K562 (cell line): ENCODE measurements at regions not wholly inside any gene's neighbourhood (a gene's known extent, or its start where the extent isn't known, plus 50 kb on each side); places are given as distances from the start of the nearest gene placed in this dataset.

Experiments used
- ATAC-seq: fragments of 200-7000 bp; cut with Tn5 transposase; 3 replicates; pipeline ENCODE4 v1.9.1; 2020; ENCODE audit warnings: moderate library complexity
- BruUV-seq: library from RNA; stranded (reverse); fragments of 400-500 nt; replicated peaks from 2 replicates; lab custom pipeline; 2021; lab: Mats Ljungman, UMichigan
- CTCF ChIA-PET: fragments of 300-600 bp; formaldehyde crosslinking; extraction: SDS; loops from one replicate; lab custom pipeline; 2021; ENCODE audit warnings: low intra/inter-chr PET ratio; lab: Yijun Ruan, JAX
- POLR2A ChIA-PET: fragments of 300-600, 350-650 bp; sonication (Branson Sonifier 250); formaldehyde crosslinking; extraction: SDS; loops from one replicate; lab custom pipeline; 2021; ENCODE audit warnings: antibody characterized with exemption, inconsistent platforms; lab: Yijun Ruan, JAX
- DNase-seq, 4 experiments: peaks; one replicate each; pipeline versions ENCODE4 v3.0.0 to v3.0.0-alpha.2; 2011 to 2018; ENCODE audit warnings: low spot score in 3 of 4, mixed read lengths in 3 of 4; ENCODE audit errors: extremely low read depth in 1 of 4
- FAIRE-seq: peaks from 2 replicates; lab custom pipeline; 2011; peaks lifted over from hg19 to GRCh38; lab: Jason Lieb, UNC
- H2AFZ ChIP-seq: 2 replicates; pipeline ENCODE4 v1.6.0; 2011; ENCODE audit warnings: low read depth, low read length, control low read depth, inconsistent platforms
- H3K27ac ChIP-seq: fragments of 200-600 bp; 3 replicates; pipeline ENCODE4 v1.8.0; 2011; ENCODE audit warnings: low read depth, mild to moderate bottlenecking, control low read depth, inconsistent platforms, low read length, moderate library complexity, mixed read lengths; ENCODE audit errors: extremely low read depth
- H3K27me3 ChIP-seq, 2 experiments: fragments of 300-600 bp in 1 of 2; 2 replicates in 1 of 2; 3 replicates in 1 of 2; pipeline versions ENCODE4 v1.6.0 to v1.8.0; 2011; ENCODE audit warnings: inconsistent platforms in 2 of 2, low read length in 2 of 2, mild to moderate bottlenecking in 1 of 2, mixed read lengths in 1 of 2, moderate library complexity in 1 of 2; ENCODE audit not compliant: control insufficient read depth in 2 of 2, insufficient read depth in 2 of 2
- H3K36me3 ChIP-seq: fragments of 300-600 bp; 3 replicates; pipeline ENCODE4 v1.8.0; 2011; ENCODE audit warnings: mild to moderate bottlenecking, low read length, inconsistent platforms; ENCODE audit not compliant: control insufficient read depth, insufficient read depth
- H3K4me1 ChIP-seq, 2 experiments: fragments of 200-600 bp in 1 of 2; replicated peaks in 1 of 2; 2 replicates in 1 of 2; 3 replicates in 1 of 2; pipeline versions ENCODE4 v1.5.1 to v1.8.0; 2011; ENCODE audit warnings: inconsistent platforms in 2 of 2, low read length in 2 of 2, mild to moderate bottlenecking in 1 of 2, mixed read lengths in 1 of 2, moderate library complexity in 1 of 2; ENCODE audit not compliant: control insufficient read depth in 2 of 2, insufficient read depth in 2 of 2
- H3K4me2 ChIP-seq: 2 replicates; pipeline ENCODE4 v1.6.1; 2011; ENCODE audit warnings: low read length, control low read depth, inconsistent platforms, mixed read lengths; ENCODE audit not compliant: insufficient read depth
- H3K4me3 ChIP-seq: fragments of 200-600 bp; sonication (generic), shearing (Covaris generic); 2 replicates; pipeline ENCODE4 v1.5.1; 2016; ENCODE audit warnings: control low read depth, inconsistent platforms
- H3K79me2 ChIP-seq: fragments of 200-600 bp; 3 replicates; pipeline ENCODE4 v1.8.0; 2011; ENCODE audit warnings: low read length, inconsistent platforms; ENCODE audit not compliant: control insufficient read depth, insufficient read depth
- H3K9ac ChIP-seq, 2 experiments: 2 replicates each; pipeline versions ENCODE4 v1.6.0 to v1.6.1; 2011; ENCODE audit warnings: low read depth in 2 of 2, low read length in 2 of 2, control low read depth in 1 of 2, inconsistent platforms in 1 of 2, mild to moderate bottlenecking in 1 of 2, mixed read lengths in 1 of 2; ENCODE audit not compliant: insufficient read depth in 1 of 2
- H3K9me1 ChIP-seq: one replicate; pipeline ENCODE4 v1.6.0; 2011; ENCODE audit warnings: inconsistent platforms, mild to moderate bottlenecking, low read length, moderate library complexity; ENCODE audit not compliant: control insufficient read depth, insufficient read depth
- H3K9me3 ChIP-seq: replicated peaks from 2 replicates; pipeline ENCODE4 v1.5.1; 2011; ENCODE audit warnings: low read depth, low read length, inconsistent platforms; ENCODE audit not compliant: control insufficient read depth, insufficient read depth
- H4K20me1 ChIP-seq: replicated peaks from 2 replicates; pipeline ENCODE4 v1.6.1; 2011; ENCODE audit warnings: low read length, inconsistent platforms, mixed read lengths; ENCODE audit not compliant: control insufficient read depth, insufficient read depth
- ATF7 ChIP-seq: fragments of 450-650 bp; IDR thresholded peaks from 2 replicates; pipeline ENCODE4 v1.7.1; 2014; ENCODE audit warnings: mild to moderate bottlenecking, moderate library complexity
- GATAD2A ChIP-seq: fragments of 450-650 bp; IDR thresholded peaks from 2 replicates; pipeline ENCODE4 v1.6.1; 2017
- HSF4 ChIP-seq: fragments of 250-450 bp; sonication (Bioruptor Pico); IDR thresholded peaks from 2 replicates; pipeline ENCODE4 v2.1.2; 2022; ENCODE audit warnings: mild to moderate bottlenecking, moderate library complexity, borderline replicate concordance
- RCOR1 ChIP-seq, 2 experiments: IDR thresholded peaks; 2 replicates each; pipeline ENCODE4 v1.6.1; 2012; ENCODE audit warnings: low read depth in 2 of 2, low read length in 2 of 2, borderline replicate concordance in 1 of 2, improper control_type of control experiment in 1 of 2
- YY1 ChIP-seq, 3 experiments: IDR thresholded peaks; 2 replicates each; pipeline ENCODE4 v1.6.1; 2011; ENCODE audit warnings: low read length in 2 of 3, mild to moderate bottlenecking in 2 of 3, moderate library complexity in 2 of 3, borderline replicate concordance in 1 of 3, control low read depth in 1 of 3, low read depth in 1 of 3; ENCODE audit not compliant: insufficient read depth in 3 of 3, insufficient replicate concordance in 2 of 3, control insufficient read depth in 1 of 3, insufficient read length in 1 of 3; ENCODE audit errors: extremely low read depth in 1 of 3
- ZNF780A ChIP-seq: fragments of 250-450 bp; sonication (Bioruptor Pico); IDR thresholded peaks from 2 replicates; pipeline ENCODE4 v1.5.0; 2021; ENCODE audit warnings: mild to moderate bottlenecking
- WGBS: fragments of 100-300 bp; shearing (Covaris generic); methylation state at CpG from one replicate; pipeline ENCODE4 v1.1.6; 2016; ENCODE audit warnings: low coverage, mixed read lengths; ENCODE audit not compliant: insufficient coverage; ENCODE audit errors: missing lambda C conversion rate; 5-methylcytosine and 5-hydroxymethylcytosine counted together
- in situ Hi-C: fragments of 300-500 bp; cut with MboI; formaldehyde crosslinking; loops from 4 replicates; pipeline ENCODE4 v1.15.0; 2018; ENCODE audit warnings: inconsistent platforms, mixed read lengths
- intact Hi-C: fragments of 100-400 bp; cut with micrococcal nuclease; formaldehyde crosslinking; loops from 2 replicates; pipeline ENCODE4 v1.14.2; 2022
- TF ChIP-seq, protein P1 (sequence below), 2 experiments: fragments of 450-650 bp in 1 of 2; sonication (generic) in 1 of 2; formaldehyde crosslinking in 1 of 2; IDR thresholded peaks; 2 replicates each; pipeline versions ENCODE4 v1.7.1 to v1.9.0; 2016 to 2022; ENCODE audit warnings: inconsistent platforms in 1 of 2, mild to moderate bottlenecking in 1 of 2, missing genetic modification reagents in 1 of 2
- TF ChIP-seq, protein P2 (sequence below), 2 experiments: fragments of 450-650 bp; conservative IDR thresholded peaks; 2 replicates each; pipeline ENCODE4 v1.6.1; 2017; ENCODE audit warnings: mild to moderate bottlenecking in 2 of 2, moderate library complexity in 2 of 2

DNA sequence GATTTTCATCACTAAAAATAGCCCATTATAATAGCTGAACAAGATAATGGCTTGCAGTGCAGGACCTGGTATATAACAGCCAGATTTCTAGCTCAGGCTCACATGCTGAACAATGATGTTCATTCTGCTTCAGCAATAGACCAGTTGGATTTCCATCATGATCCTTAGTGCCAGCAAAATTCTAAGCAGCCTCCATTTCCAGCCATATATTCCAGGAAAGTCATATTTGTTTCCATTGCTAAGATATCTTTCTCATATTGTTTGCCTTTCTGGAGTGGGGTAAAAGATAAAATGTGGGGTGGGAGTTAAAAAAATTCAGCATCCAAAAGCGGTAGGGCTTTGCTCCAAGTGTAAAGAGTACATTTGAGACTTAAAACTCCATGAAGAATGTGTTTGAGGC is 2344.1 kb downstream of the PCDH7 start:
- intact Hi-C loops = no loop called here
- no peaks in the 10 kb centered on the region for H3K4me1 ChIP-seq
- no peaks in the 10 kb centered on the region for H4K20me1 ChIP-seq
- H3K9me1 ChIP-seq = no peaks in the 10 kb centered on the region
- H3K4me3 ChIP-seq = no peak overlapping the region
- ATAC-seq (no peak), DNase-seq (no peak), FAIRE-seq (no peak)
- ChIA-PET POLR2A (no interaction called here), CTCF (no interaction called here)
- 0% methylated on average over 1 of the region's 1 CpG for WGBS
- no peak overlapping the region for H3K9ac ChIP-seq
- no peaks in the 10 kb centered on the region for H3K27me3 ChIP-seq
- in situ Hi-C loops = no loop called here
- no peaks in the 10 kb centered on the region for H3K9me3 ChIP-seq
- H3K4me2 ChIP-seq = no peak overlapping the region
- BruUV-seq = no TSS peak
- H2AFZ ChIP-seq = no peak overlapping the region
- H3K36me3 ChIP-seq = no peaks in the 10 kb centered on the region
- no peak overlapping the region for H3K27ac ChIP-seq
- no peaks in the 10 kb centered on the region for H3K79me2 ChIP-seq
- TF ChIP-seq, protein P1, sequence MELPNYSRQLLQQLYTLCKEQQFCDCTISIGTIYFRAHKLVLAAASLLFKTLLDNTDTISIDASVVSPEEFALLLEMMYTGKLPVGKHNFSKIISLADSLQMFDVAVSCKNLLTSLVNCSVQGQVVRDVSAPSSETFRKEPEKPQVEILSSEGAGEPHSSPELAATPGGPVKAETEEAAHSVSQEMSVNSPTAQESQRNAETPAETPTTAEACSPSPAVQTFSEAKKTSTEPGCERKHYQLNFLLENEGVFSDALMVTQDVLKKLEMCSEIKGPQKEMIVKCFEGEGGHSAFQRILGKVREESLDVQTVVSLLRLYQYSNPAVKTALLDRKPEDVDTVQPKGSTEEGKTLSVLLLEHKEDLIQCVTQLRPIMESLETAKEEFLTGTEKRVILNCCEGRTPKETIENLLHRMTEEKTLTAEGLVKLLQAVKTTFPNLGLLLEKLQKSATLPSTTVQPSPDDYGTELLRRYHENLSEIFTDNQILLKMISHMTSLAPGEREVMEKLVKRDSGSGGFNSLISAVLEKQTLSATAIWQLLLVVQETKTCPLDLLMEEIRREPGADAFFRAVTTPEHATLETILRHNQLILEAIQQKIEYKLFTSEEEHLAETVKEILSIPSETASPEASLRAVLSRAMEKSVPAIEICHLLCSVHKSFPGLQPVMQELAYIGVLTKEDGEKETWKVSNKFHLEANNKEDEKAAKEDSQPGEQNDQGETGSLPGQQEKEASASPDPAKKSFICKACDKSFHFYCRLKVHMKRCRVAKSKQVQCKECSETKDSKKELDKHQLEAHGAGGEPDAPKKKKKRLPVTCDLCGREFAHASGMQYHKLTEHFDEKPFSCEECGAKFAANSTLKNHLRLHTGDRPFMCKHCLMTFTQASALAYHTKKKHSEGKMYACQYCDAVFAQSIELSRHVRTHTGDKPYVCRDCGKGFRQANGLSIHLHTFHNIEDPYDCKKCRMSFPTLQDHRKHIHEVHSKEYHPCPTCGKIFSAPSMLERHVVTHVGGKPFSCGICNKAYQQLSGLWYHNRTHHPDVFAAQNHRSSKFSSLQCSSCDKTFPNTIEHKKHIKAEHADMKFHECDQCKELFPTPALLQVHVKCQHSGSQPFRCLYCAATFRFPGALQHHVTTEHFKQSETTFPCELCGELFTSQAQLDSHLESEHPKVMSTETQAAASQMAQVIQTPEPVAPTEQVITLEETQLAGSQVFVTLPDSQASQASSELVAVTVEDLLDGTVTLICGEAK (IDR thresholded peaks at IDR 0.05) = no peak
- TF ChIP-seq, protein P1 (CRISPR knock-in tag; IDR thresholded peaks at IDR 0.05) = no peak
- TF ChIP-seq ZNF780A (CRISPR knock-in tag) (no peak), HSF4 (no peak), GATAD2A (no peak), YY1 (IDR thresholded peaks at IDR 0.05; ENCODE audit: borderline replicate concordance in 1 of 3, control insufficient read depth in 1 of 3, extremely low read depth in 1 of 3, insufficient read depth in 3 of 3, insufficient read length in 1 of 3, insufficient replicate concordance in 2 of 3, low read depth in 1 of 3, low read length in 2 of 3) (no peak), ATF7 (no peak), RCOR1 (IDR thresholded peaks at IDR 0.05; ENCODE audit: borderline replicate concordance in 1 of 2, low read depth in 2 of 2, low read length in 2 of 2) (no peak)
- TF ChIP-seq, protein P2, sequence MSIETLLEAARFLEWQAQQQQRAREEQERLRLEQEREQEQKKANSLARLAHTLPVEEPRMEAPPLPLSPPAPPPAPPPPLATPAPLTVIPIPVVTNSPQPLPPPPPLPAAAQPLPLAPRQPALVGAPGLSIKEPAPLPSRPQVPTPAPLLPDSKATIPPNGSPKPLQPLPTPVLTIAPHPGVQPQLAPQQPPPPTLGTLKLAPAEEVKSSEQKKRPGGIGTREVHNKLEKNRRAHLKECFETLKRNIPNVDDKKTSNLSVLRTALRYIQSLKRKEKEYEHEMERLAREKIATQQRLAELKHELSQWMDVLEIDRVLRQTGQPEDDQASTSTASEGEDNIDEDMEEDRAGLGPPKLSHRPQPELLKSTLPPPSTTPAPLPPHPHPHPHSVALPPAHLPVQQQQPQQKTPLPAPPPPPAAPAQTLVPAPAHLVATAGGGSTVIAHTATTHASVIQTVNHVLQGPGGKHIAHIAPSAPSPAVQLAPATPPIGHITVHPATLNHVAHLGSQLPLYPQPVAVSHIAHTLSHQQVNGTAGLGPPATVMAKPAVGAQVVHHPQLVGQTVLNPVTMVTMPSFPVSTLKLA (conservative IDR thresholded peaks at IDR 0.05) = no peak
